ENCODE measurements at regions not wholly inside any gene's neighbourhood (a gene's known extent, or its start where the extent isn't known, plus 50 kb on each side); places are given as distances from the start of the nearest gene placed in this dataset.

DNA sequence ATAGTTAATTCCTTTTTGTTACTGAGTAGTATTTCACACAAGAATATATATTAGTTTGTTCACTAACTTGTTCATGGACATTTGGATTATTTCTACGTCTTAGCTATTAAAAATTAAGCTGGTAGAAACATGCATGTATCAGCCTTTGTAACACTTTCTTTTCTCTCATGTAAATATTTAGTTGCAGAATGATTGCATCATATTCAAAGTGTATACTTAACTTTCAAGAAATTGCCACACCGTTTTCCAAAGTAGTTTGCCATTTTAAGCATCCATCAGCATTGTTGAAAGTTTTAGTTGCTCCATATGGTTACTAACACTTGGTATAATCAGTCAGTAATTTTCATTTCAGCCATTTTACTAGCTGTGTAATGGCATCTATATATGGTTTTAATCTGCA lies 666.9 kb downstream of the NXPH1 start:
- H3K9me2 ChIP-seq (replicated peaks; ENCODE audit: insufficient read depth, low read length): no peaks in the 10 kb centered on the region
- H3K9me3 ChIP-seq (replicated peaks; ENCODE audit: insufficient read depth, low read length): no peaks in the 10 kb centered on the region
- H3K27ac ChIP-seq (ENCODE audit: low read length): no peak overlapping the region
- H3K4me3 ChIP-seq (ENCODE audit: low read length): no peak overlapping the region
- H3K36me3 ChIP-seq (replicated peaks; ENCODE audit: insufficient read depth, low read length): no peaks in the 10 kb centered on the region
- no peaks in the 10 kb centered on the region for H3K27me3 ChIP-seq (replicated peaks; ENCODE audit: insufficient read depth, low read length)
- H2AFZ ChIP-seq (ENCODE audit: low read length): no peak overlapping the region
- H3K79me2 ChIP-seq (ENCODE audit: low read length): no peaks in the 10 kb centered on the region
- H3K4me1 ChIP-seq (ENCODE audit: low read length): 0 out of 2 replicates have a peak, but pooled peaks cover 5% of the 10 kb centered on the region
- no peaks in the 10 kb centered on the region for H3F3A ChIP-seq (ENCODE audit: insufficient read depth, low read length)
- TF ChIP-seq EZH2phosphoT487 (IDR thresholded peaks at IDR 0.05; ENCODE audit: low read length) (no peak), EZH2 (optimal IDR thresholded peaks at IDR 0.05; ENCODE audit: low read depth, low read length) (no peak), CTCF (IDR thresholded peaks at IDR 0.05; ENCODE audit: low read length) (no peak)
- no peak overlapping the region for H3K4me2 ChIP-seq (ENCODE audit: low read depth, low read length)
- H4K20me1 ChIP-seq (ENCODE audit: insufficient read depth, low read length): no peaks in the 10 kb centered on the region
- DNase-seq: no peak
- H3K9ac ChIP-seq (ENCODE audit: low read length): no peak overlapping the region

DNA sequence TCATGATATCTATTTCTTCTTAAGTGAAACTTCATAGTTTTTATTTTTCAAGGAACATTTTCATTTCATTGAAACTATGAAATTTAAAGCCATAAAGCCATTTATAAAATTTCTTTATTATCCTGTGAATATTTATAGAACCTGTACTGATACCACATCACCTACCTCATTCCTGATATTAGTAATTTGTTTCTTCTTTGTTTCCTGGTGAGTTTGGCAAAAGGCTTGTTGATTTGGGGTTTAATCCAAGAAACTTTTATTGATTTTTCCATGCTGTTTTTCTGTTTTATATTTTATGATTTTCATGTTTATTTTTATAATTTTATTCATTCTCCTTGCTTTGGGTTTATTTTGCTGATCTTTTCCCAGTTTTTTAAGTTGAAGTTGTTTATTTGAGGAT lies 669.4 kb downstream of the NXPH1 start:
- 0 out of 2 replicates have a peak, but pooled peaks cover 6% of the 10 kb centered on the region for H3K4me1 ChIP-seq (ENCODE audit: low read length)
- no peak overlapping the region for H2AFZ ChIP-seq (ENCODE audit: low read length)
- H3K4me2 ChIP-seq (ENCODE audit: low read depth, low read length): no peak overlapping the region
- no peaks in the 10 kb centered on the region for H3K36me3 ChIP-seq (replicated peaks; ENCODE audit: insufficient read depth, low read length)
- no peak overlapping the region for H3K4me3 ChIP-seq (ENCODE audit: low read length)
- no peaks in the 10 kb centered on the region for H3K79me2 ChIP-seq (ENCODE audit: low read length)
- H3K9me3 ChIP-seq (replicated peaks; ENCODE audit: insufficient read depth, low read length): no peaks in the 10 kb centered on the region
- no peak for DNase-seq
- H3K27me3 ChIP-seq (replicated peaks; ENCODE audit: insufficient read depth, low read length): no peaks in the 10 kb centered on the region
- TF ChIP-seq EZH2phosphoT487 (IDR thresholded peaks at IDR 0.05; ENCODE audit: low read length) (no peak), CTCF (IDR thresholded peaks at IDR 0.05; ENCODE audit: low read length) (no peak), EZH2 (optimal IDR thresholded peaks at IDR 0.05; ENCODE audit: low read depth, low read length) (no peak)
- no peaks in the 10 kb centered on the region for H3K9me2 ChIP-seq (replicated peaks; ENCODE audit: insufficient read depth, low read length)
- H4K20me1 ChIP-seq (ENCODE audit: insufficient read depth, low read length): no peaks in the 10 kb centered on the region
- no peak overlapping the region for H3K9ac ChIP-seq (ENCODE audit: low read length)
- no peaks in the 10 kb centered on the region for H3F3A ChIP-seq (ENCODE audit: insufficient read depth, low read length)
- no peak overlapping the region for H3K27ac ChIP-seq (ENCODE audit: low read length)

DNA sequence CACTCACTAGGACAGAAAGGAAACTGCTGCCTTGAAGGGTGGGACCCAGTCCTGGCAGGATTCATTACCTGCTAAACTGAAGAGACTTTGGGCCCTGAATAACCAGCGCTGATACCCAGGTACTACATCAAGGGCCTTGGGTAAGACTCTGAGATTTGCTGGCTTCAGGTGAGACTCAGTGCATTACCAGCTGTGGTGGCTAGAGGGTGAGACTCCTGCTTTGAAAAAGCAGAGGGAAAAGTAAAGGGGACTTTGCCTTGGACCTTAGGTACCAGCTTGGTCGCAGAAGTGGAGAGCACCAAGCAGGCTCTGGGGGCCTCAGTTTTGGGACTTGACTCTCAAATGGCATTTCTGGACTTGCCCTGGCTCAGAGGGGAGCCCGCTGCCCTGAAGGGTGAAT lies 673.3 kb downstream of the NXPH1 start:
- Histone ChIP-seq H4K20me1 (ENCODE audit: insufficient read depth, low read length) (no peaks in the 10 kb centered on the region), H3K4me1 (ENCODE audit: low read length) (0 out of 2 replicates have a peak, but pooled peaks cover 6% of the 10 kb centered on the region), H3K36me3 (replicated peaks; ENCODE audit: insufficient read depth, low read length) (no peaks in the 10 kb centered on the region), H3K79me2 (ENCODE audit: low read length) (no peaks in the 10 kb centered on the region), H3K4me3 (ENCODE audit: low read length) (no peak overlapping the region), H3K9me2 (replicated peaks; ENCODE audit: insufficient read depth, low read length) (no peaks in the 10 kb centered on the region), H3K9me3 (replicated peaks; ENCODE audit: insufficient read depth, low read length) (no peaks in the 10 kb centered on the region; the same call in 1 of the 2 replicates), H2AFZ (ENCODE audit: low read length) (no peak overlapping the region), H3K9ac (ENCODE audit: low read length) (no peak overlapping the region), H3K4me2 (ENCODE audit: low read depth, low read length) (no peak overlapping the region), H3K27ac (ENCODE audit: low read length) (no peak overlapping the region), H3K27me3 (replicated peaks; ENCODE audit: insufficient read depth, low read length) (no peaks in the 10 kb centered on the region), H3F3A (ENCODE audit: insufficient read depth, low read length) (no peaks in the 10 kb centered on the region)
- TF ChIP-seq CTCF (IDR thresholded peaks at IDR 0.05; ENCODE audit: low read length) (no peak), EZH2 (optimal IDR thresholded peaks at IDR 0.05; ENCODE audit: low read depth, low read length) (no peak), EZH2phosphoT487 (IDR thresholded peaks at IDR 0.05; ENCODE audit: low read length) (no peak)
- DNase-seq: no peak

Data from MM.1S (cell line).